Liver (tissue), 8 donors: ENCODE measurements at regions not wholly inside any gene's neighbourhood (a gene's known extent, or its start where the extent isn't known, plus 50 kb on each side); places are given as distances from the start of the nearest gene placed in this dataset.

ENCODE experiments used
- DNase-seq: peaks from one replicate; pipeline ENCODE4 v3.0.0-alpha.2; 2017; ENCODE audit warnings: low spot score
- H3K27ac ChIP-seq, 2 donors: one replicate each; pipeline ENCODE4 v1.7.0; 2013; ENCODE audit warnings: inconsistent platforms in 2 of 2, low read length in 2 of 2, control low read depth in 1 of 2, low read depth in 1 of 2, mild to moderate bottlenecking in 1 of 2
- H3K27me3 ChIP-seq, 4 donors: one replicate each; pipeline versions ENCODE4 v1.6.1 to v1.7.0; 2013; ENCODE audit warnings: low read length in 3 of 4, inconsistent platforms in 1 of 4, mild to moderate bottlenecking in 1 of 4, moderate library complexity in 1 of 4; ENCODE audit not compliant: control insufficient read depth in 4 of 4, insufficient read depth in 4 of 4
- H3K36me3 ChIP-seq, 4 donors: one replicate each; pipeline versions ENCODE4 v1.6.1 to v1.7.0; 2013; ENCODE audit warnings: low read length in 3 of 4, mild to moderate bottlenecking in 3 of 4, low read depth in 1 of 4, moderate library complexity in 1 of 4; ENCODE audit not compliant: control insufficient read depth in 4 of 4, insufficient read depth in 3 of 4
- H3K4me1 ChIP-seq, 4 donors: one replicate each; pipeline versions ENCODE4 v1.6.1 to v1.7.0; 2013; ENCODE audit warnings: low read length in 3 of 4, mild to moderate bottlenecking in 3 of 4, moderate library complexity in 1 of 4; ENCODE audit not compliant: control insufficient read depth in 4 of 4, insufficient read depth in 4 of 4
- H3K4me3 ChIP-seq, 3 donors: one replicate each; pipeline versions ENCODE4 v1.6.1 to v1.7.0; 2013; ENCODE audit warnings: low read length in 3 of 3, control low read depth in 1 of 3, low read depth in 1 of 3, mild to moderate bottlenecking in 1 of 3
- H3K9ac ChIP-seq, 2 donors: one replicate each; pipeline ENCODE4 v1.7.0; 2013; ENCODE audit warnings: low read length in 2 of 2, mild to moderate bottlenecking in 2 of 2, moderate library complexity in 2 of 2, control low read depth in 1 of 2, low read depth in 1 of 2
- H3K9me3 ChIP-seq, 4 donors: one replicate each; pipeline versions ENCODE4 v1.6.1 to v1.7.0; 2013; ENCODE audit warnings: low read length in 3 of 4; ENCODE audit not compliant: control insufficient read depth in 4 of 4
- CTCF ChIP-seq: fragments of 150-350 bp; IDR thresholded peaks from 2 replicates; pipeline ENCODE4 v1.5.1; 2017; ENCODE audit warnings: improper control_type of control experiment, low read depth, low read length; ENCODE audit not compliant: missing input control
- EGR1 ChIP-seq, 2 donors: IDR thresholded peaks; 2 replicates each; pipeline ENCODE4 v1.6.1; 2016 to 2018; ENCODE audit warnings: antibody characterized with exemption in 2 of 2, low read depth in 2 of 2
- FOXA1 ChIP-seq: IDR thresholded peaks from 2 replicates; pipeline ENCODE4 v1.6.1; 2016; ENCODE audit warnings: antibody characterized with exemption
- FOXA2 ChIP-seq: IDR thresholded peaks from 2 replicates; pipeline ENCODE4 v1.6.1; 2016; ENCODE audit warnings: antibody characterized with exemption
- GABPA ChIP-seq, 2 donors: IDR thresholded peaks in 1 of 2; conservative IDR thresholded peaks in 1 of 2; 2 replicates each; pipeline ENCODE4 v1.6.1; 2016; ENCODE audit warnings: antibody characterized with exemption in 2 of 2, mild to moderate bottlenecking in 1 of 2, moderate library complexity in 1 of 2
- HNF4A ChIP-seq, 2 donors: conservative IDR thresholded peaks; 2 replicates each; pipeline ENCODE4 v1.6.1; 2016; ENCODE audit warnings: antibody characterized with exemption in 2 of 2, mild to moderate bottlenecking in 2 of 2
- HNF4G ChIP-seq: IDR thresholded peaks from 2 replicates; pipeline ENCODE4 v1.6.1; 2016; ENCODE audit warnings: antibody characterized with exemption
- JUND ChIP-seq, 2 donors: IDR thresholded peaks; 2 replicates each; pipeline ENCODE4 v1.6.1; 2016; ENCODE audit warnings: antibody characterized with exemption in 2 of 2
- MAX ChIP-seq: IDR thresholded peaks from 2 replicates; pipeline ENCODE4 v1.6.1; 2016; ENCODE audit warnings: antibody characterized with exemption
- NR2F2 ChIP-seq: IDR thresholded peaks from 2 replicates; pipeline ENCODE4 v1.6.1; 2016; ENCODE audit warnings: antibody characterized with exemption
- RAD21 ChIP-seq, 2 donors: IDR thresholded peaks; 2 replicates each; pipeline ENCODE4 v1.6.1; 2016; ENCODE audit warnings: antibody characterized with exemption in 2 of 2, mild to moderate bottlenecking in 2 of 2
- RXRA ChIP-seq, 2 donors: IDR thresholded peaks; 2 replicates each; pipeline ENCODE4 v1.6.1; 2017 to 2018; ENCODE audit warnings: antibody characterized with exemption in 2 of 2, mild to moderate bottlenecking in 1 of 2
- YY1 ChIP-seq: IDR thresholded peaks from 2 replicates; pipeline ENCODE4 v1.6.1; 2016; ENCODE audit warnings: antibody characterized with exemption, mild to moderate bottlenecking
- WGBS: extraction: QIAGEN DNeasy Blood & Tissue Kit; methylation state at CpG from one replicate; pipeline ENCODE4 v1.1.7; 2013; 5-methylcytosine and 5-hydroxymethylcytosine counted together
- TF ChIP-seq, protein P1 (sequence below): IDR thresholded peaks from 2 replicates; pipeline ENCODE4 v1.6.1; 2016; ENCODE audit warnings: antibody characterized with exemption, mild to moderate bottlenecking
- donor health status: healthy.
- donor health status: healthy.
- donor health status: healthy.
- donor health status: healthy.
- donor health status: healthy.

DNA sequence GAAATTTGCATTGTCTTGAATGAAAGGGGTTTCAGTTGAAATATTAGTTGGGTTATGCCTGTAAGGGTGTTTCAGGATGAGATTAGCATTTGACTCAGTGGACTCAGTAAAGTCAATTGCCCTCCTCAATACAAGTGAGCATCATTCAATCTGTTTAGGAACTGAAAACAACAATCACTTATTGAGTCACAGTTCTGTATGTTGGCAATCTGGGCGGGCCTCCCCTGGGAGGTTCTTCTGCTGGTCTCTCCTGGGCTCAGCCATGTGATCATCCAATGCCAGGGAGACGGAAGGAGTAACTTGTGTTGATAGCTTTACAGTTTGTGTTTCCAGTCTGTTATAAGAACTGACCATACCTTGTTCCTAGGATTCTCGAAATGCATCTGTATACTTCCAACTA is 262.9 kb upstream of the RUNX1 start:
- WGBS: 88% methylated on average over 3 of the region's 3 CpGs
- no peak for TF ChIP-seq JUND (IDR thresholded peaks at IDR 0.05)
- TF ChIP-seq GABPA (IDR thresholded peaks at IDR 0.05 in 1 of 2, conservative IDR thresholded peaks at IDR 0.05 in 1 of 2): no peak
- TF ChIP-seq CTCF: no peak
- TF ChIP-seq, protein P1, sequence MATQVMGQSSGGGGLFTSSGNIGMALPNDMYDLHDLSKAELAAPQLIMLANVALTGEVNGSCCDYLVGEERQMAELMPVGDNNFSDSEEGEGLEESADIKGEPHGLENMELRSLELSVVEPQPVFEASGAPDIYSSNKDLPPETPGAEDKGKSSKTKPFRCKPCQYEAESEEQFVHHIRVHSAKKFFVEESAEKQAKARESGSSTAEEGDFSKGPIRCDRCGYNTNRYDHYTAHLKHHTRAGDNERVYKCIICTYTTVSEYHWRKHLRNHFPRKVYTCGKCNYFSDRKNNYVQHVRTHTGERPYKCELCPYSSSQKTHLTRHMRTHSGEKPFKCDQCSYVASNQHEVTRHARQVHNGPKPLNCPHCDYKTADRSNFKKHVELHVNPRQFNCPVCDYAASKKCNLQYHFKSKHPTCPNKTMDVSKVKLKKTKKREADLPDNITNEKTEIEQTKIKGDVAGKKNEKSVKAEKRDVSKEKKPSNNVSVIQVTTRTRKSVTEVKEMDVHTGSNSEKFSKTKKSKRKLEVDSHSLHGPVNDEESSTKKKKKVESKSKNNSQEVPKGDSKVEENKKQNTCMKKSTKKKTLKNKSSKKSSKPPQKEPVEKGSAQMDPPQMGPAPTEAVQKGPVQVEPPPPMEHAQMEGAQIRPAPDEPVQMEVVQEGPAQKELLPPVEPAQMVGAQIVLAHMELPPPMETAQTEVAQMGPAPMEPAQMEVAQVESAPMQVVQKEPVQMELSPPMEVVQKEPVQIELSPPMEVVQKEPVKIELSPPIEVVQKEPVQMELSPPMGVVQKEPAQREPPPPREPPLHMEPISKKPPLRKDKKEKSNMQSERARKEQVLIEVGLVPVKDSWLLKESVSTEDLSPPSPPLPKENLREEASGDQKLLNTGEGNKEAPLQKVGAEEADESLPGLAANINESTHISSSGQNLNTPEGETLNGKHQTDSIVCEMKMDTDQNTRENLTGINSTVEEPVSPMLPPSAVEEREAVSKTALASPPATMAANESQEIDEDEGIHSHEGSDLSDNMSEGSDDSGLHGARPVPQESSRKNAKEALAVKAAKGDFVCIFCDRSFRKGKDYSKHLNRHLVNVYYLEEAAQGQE: no peak
- TF ChIP-seq EGR1 (IDR thresholded peaks at IDR 0.05; ENCODE audit: low read depth in 2 of 2): no peak
- TF ChIP-seq HNF4G: no peak
- no peak for TF ChIP-seq YY1
- TF ChIP-seq RXRA (IDR thresholded peaks at IDR 0.05): no peak
- no peak for TF ChIP-seq FOXA2
- TF ChIP-seq RAD21 (IDR thresholded peaks at IDR 0.05): no peak
- TF ChIP-seq FOXA1: no peak
- no peak for TF ChIP-seq NR2F2

GRCh38 chr21:35309316-35309715 is 260.2 kb upstream of the RUNX1 start:
- H3K9ac ChIP-seq: no peak overlapping the region

More for the DNA sequence above, 262.9 kb upstream of the RUNX1 start:
- H3K9me3 ChIP-seq: no peaks in the 10 kb centered on the region
- no peak for DNase-seq
- H3K4me3 ChIP-seq: no peak overlapping the region
- H3K27ac ChIP-seq: no peak overlapping the region
- no peaks in the 10 kb centered on the region for H3K4me1 ChIP-seq
- no peaks in the 10 kb centered on the region for H3K36me3 ChIP-seq
- H3K27me3 ChIP-seq: peaks cover 0 to 3% (median 0%) of the 10 kb centered on the region in 4 donors
- H3K9ac ChIP-seq: no peak overlapping the region

More at GRCh38 chr21:35309316-35309715, 260.2 kb upstream of the RUNX1 start:
- Histone ChIP-seq H3K27ac (no peak overlapping the region), H3K9me3 (no peaks in the 10 kb centered on the region), H3K4me1 (no peaks in the 10 kb centered on the region), H3K27me3 (peaks cover 0 to 3% (median 0%) of the 10 kb centered on the region in 4 donors), H3K4me3 (no peak overlapping the region), H3K36me3 (no peaks in the 10 kb centered on the region)
- WGBS: 81% methylated on average over 3 of the region's 3 CpGs
- DNase-seq: no peak
- TF ChIP-seq RAD21 (IDR thresholded peaks at IDR 0.05): no peak
- TF ChIP-seq HNF4A (conservative IDR thresholded peaks at IDR 0.05): no peak
- no peak for TF ChIP-seq HNF4G
- TF ChIP-seq MAX: no peak
- no peak for TF ChIP-seq GABPA (IDR thresholded peaks at IDR 0.05 in 1 of 2, conservative IDR thresholded peaks at IDR 0.05 in 1 of 2)
- TF ChIP-seq, protein P1: no peak
- TF ChIP-seq JUND (IDR thresholded peaks at IDR 0.05): no peak
